Fibroblast of the aortic adventitia (primary cell): ENCODE measurements at regions not wholly inside any gene's neighbourhood (a gene's known extent, or its start where the extent isn't known, plus 50 kb on each side); places are given as distances from the start of the nearest gene placed in this dataset.

Experiments used
- DNase-seq: peaks from one replicate; pipeline ENCODE4 v3.0.0-alpha.2; 2010; ENCODE audit warnings: low read depth
- H3K4me3 ChIP-seq: 2 replicates; pipeline ENCODE4 v1.5.1; 2011; ENCODE audit warnings: low read depth, mild to moderate bottlenecking, control low read depth, low read length, moderate library complexity
- CTCF ChIP-seq: IDR thresholded peaks from 2 replicates; pipeline ENCODE4 v1.5.1; 2011; ENCODE audit warnings: mild to moderate bottlenecking, low read length, control low read depth, inconsistent platforms; ENCODE audit not compliant: insufficient read depth

- no peak for DNase-seq
- no peak for TF ChIP-seq CTCF
- H3K4me3 ChIP-seq = no peak overlapping the region
Observed at GRCh38 chr4:32994981-32995881, 2275.1 kb downstream of the PCDH7 start.

- TF ChIP-seq CTCF = no peak
- no peak for DNase-seq
- H3K4me3 ChIP-seq = no peak overlapping the region
Observed at GRCh38 chr4:33013282-33013681, 2293.1 kb downstream of the PCDH7 start.

- no peak for DNase-seq
- no peak for TF ChIP-seq CTCF
- no peak overlapping the region for H3K4me3 ChIP-seq
Observed at GRCh38 chr4:33025236-33025635, 2305.1 kb downstream of the PCDH7 start.

GRCh38 chr4:33029976-33030375 lies 2309.8 kb downstream of the PCDH7 start:
- TF ChIP-seq CTCF = no peak
- no peak for DNase-seq
- no peak overlapping the region for H3K4me3 ChIP-seq

GRCh38 chr4:33031328-33031727 lies 2311.2 kb downstream of the PCDH7 start:
- H3K4me3 ChIP-seq = no peak overlapping the region
- no peak for TF ChIP-seq CTCF
- no peak for DNase-seq

- DNase-seq = no peak
- no peak for TF ChIP-seq CTCF
- H3K4me3 ChIP-seq = no peak overlapping the region
Observed at GRCh38 chr4:33037464-33037863, 2317.3 kb downstream of the PCDH7 start.
